GM03348 (cell line): ENCODE measurements at regions not wholly inside any gene's neighbourhood (a gene's known extent, or its start where the extent isn't known, plus 50 kb on each side); places are given as distances from the start of the nearest gene placed in this dataset.

Experiments used
- DNase-seq: peaks from one replicate; pipeline ENCODE4 v3.0.0; 2012; ENCODE audit warnings: low spot score

GRCh38 chr4:157509341-157509740, 288.8 kb downstream of the GRIA2 start:
- no peak for DNase-seq

- DNase-seq = no peak
These were observed 282.1 kb downstream of the GRIA2 start for GRCh38 chr4:157502656-157503055.

DNA sequence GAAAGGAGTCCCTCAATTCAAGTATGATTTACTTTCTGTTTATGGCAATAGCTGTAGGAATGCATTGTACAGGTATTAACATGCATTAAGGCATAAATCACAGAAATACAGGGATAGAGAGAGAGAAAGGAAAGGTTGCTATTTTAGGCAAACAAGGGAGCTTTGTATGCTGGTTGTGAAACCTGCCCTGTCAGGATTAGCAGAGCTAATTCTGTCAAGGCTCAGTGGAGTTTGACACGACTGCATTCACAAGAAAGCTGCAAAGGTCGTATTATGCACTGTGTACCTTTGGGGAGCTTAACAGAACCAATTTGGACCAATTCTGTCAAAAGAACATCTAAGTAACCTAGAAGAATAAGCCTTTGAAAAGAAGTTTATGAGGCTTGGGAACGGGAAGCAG, 239.3 kb downstream of the GRIA2 start:
- DNase-seq = no peak

- DNase-seq = no peak
These were observed 226.7 kb downstream of the GRIA2 start for GRCh38 chr4:157447195-157447594.

- no peak for DNase-seq
These were observed 223.5 kb downstream of the GRIA2 start for GRCh38 chr4:157444014-157444413.

DNA sequence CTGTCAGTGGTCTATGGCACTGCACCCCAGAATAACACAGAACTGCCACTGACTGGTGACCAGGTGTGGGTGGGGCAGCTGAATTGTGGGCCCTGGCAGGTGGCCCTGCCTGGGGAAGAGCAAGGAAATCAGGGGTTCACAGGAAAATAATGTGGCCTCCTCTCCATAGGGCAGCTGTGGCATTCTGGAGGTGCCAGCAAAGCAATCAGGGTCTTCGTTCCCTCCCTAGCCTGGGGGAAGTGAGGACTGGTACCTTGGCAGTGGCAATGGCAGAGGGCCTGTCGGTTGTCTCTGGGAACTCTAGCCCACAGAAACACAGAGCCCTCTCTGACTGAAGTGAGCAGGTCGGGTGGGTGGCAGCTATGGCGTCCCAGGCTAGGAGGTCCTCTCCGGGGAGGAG, 223.0 kb downstream of the GRIA2 start:
- DNase-seq = no peak

DNA sequence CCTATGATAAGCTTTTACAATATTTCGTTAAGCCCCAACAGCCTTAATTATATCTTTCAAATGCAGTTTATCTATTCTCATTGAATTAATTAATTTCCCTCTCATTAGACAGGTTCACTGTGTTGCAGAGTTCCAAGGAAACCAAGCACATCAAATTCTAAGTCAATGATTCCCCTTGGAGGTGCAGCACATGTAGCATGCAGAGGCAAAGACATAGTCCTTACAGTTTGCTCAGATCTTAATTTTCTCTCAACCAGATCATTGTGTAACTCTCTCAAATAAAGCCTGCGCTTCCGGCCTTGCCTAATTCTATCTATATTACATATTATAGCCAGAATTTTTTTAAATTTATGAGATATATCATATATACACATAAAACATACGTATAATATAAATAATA, 205.4 kb downstream of the GRIA2 start:
- no peak for DNase-seq

- no peak for DNase-seq
These were observed 203.0 kb downstream of the GRIA2 start for GRCh38 chr4:157423526-157424020.

GRCh38 chr4:157421365-157421764, 200.8 kb downstream of the GRIA2 start:
- DNase-seq = no peak
